Caco-2 (cell line): ENCODE measurements at regions not wholly inside any gene's neighbourhood (a gene's known extent, or its start where the extent isn't known, plus 50 kb on each side); places are given as distances from the start of the nearest gene placed in this dataset.

ENCODE experiments used
- BruUV-seq: library from RNA; stranded (reverse); fragments of 400-500 nt; replicated peaks from 2 replicates; lab custom pipeline; 2021; lab: Mats Ljungman, UMichigan
- CTCF ChIA-PET: fragments of 300-600 bp; sonication (Branson Sonifier 250); formaldehyde crosslinking; loops from one replicate; lab custom pipeline; 2022; ENCODE audit warnings: antibody characterized with exemption; lab: Charles Lee
- POLR2A ChIA-PET: fragments of 300-600 bp; sonication (Branson Sonifier 250); formaldehyde crosslinking; loops from one replicate; lab custom pipeline; 2022; ENCODE audit warnings: antibody characterized with exemption; lab: Charles Lee
- DNase-seq, 2 experiments: peaks; one replicate each; pipeline versions ENCODE4 v3.0.0 to v3.0.0-alpha.2; 2020 to 2022
- H3K27me3 ChIP-seq: replicated peaks from 2 replicates; pipeline ENCODE4 v1.6.0; 2011; ENCODE audit warnings: low read length; ENCODE audit not compliant: control insufficient read depth, insufficient read depth
- H3K36me3 ChIP-seq: 2 replicates; pipeline ENCODE4 v1.5.1; 2011; ENCODE audit warnings: low read length; ENCODE audit not compliant: control insufficient read depth, insufficient read depth
- H3K4me1 ChIP-seq: fragments of 250-450 bp; sonication (Bioruptor Pico); 2 replicates; pipeline ENCODE4 v1.5.1; 2020; ENCODE audit warnings: mild to moderate bottlenecking
- H3K4me3 ChIP-seq: 2 replicates; pipeline ENCODE4 v1.5.1; 2011; ENCODE audit warnings: low read depth, mild to moderate bottlenecking, control low read depth, low read length
- H3K9me3 ChIP-seq: fragments of 250-450 bp; sonication (Bioruptor Pico); 2 replicates; pipeline ENCODE4 v1.5.1; 2020; ENCODE audit warnings: mild to moderate bottlenecking, moderate library complexity
- H3K27ac Mint-ChIP-seq: one replicate; pipeline ENCODE4 v1.8.0; 2022; ENCODE audit warnings: mixed read lengths; ENCODE audit not compliant: unreplicated experiment
- H3K27me3 Mint-ChIP-seq: one replicate; pipeline ENCODE4 v1.8.0; 2022; ENCODE audit warnings: mixed read lengths; ENCODE audit not compliant: insufficient read depth, unreplicated experiment
- H3K36me3 Mint-ChIP-seq: one replicate; pipeline ENCODE4 v1.8.0; 2022; ENCODE audit warnings: mild to moderate bottlenecking, mixed read lengths; ENCODE audit not compliant: insufficient read depth, unreplicated experiment
- H3K4me1 Mint-ChIP-seq: one replicate; pipeline ENCODE4 v1.8.0; 2022; ENCODE audit warnings: low read depth, mixed read lengths; ENCODE audit not compliant: unreplicated experiment
- H3K4me3 Mint-ChIP-seq: one replicate; pipeline ENCODE4 v1.8.0; 2022; ENCODE audit warnings: mild to moderate bottlenecking, moderate library complexity, mixed read lengths; ENCODE audit not compliant: unreplicated experiment
- H3K9me3 Mint-ChIP-seq: one replicate; pipeline ENCODE4 v1.8.0; 2022; ENCODE audit warnings: mixed read lengths; ENCODE audit not compliant: unreplicated experiment
- intact Hi-C: fragments of 100-400 bp; cut with micrococcal nuclease; formaldehyde crosslinking; loops from one replicate; pipeline ENCODE4 v1.10.0; 2022; ENCODE audit not compliant: unreplicated experiment
- TF ChIP-seq, protein P1 (sequence below), 2 experiments: fragments of 200-600 bp in 1 of 2; IDR thresholded peaks; 1 replicate in 1 of 2; 2 replicates in 1 of 2; pipeline versions ENCODE4 v1.5.1 to v1.8.0; 2011 to 2022; ENCODE audit warnings: antibody characterized with exemption in 1 of 2, control low read depth in 1 of 2, inconsistent platforms in 1 of 2, low read depth in 1 of 2, low read length in 1 of 2, mild to moderate bottlenecking in 1 of 2, moderate library complexity in 1 of 2; ENCODE audit not compliant: insufficient read depth in 1 of 2, severe bottlenecking in 1 of 2, unreplicated experiment in 1 of 2

DNA sequence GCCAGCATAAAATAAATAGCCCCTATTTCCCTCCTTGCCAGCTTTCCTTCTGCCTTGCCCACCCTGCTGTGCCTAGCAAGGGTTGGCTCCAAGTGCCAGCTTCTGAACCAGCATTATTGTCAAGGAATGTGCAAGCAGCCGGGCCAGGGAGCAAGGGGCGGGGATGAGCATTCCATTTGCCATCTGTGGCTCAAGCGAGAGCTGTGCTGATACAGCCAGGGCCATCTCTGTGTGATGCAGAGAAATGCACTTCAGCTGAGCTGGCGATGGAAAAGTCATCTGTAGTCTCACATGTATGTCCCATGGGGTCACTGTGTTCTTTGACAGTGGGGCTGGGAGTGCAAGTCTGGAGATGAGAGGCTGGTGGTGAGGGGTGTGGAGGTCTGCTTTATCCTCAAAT is 137.3 kb downstream of the SUDS3 start:
- no peak overlapping the region for H3K4me3 ChIP-seq
- intact Hi-C loops = no loop called here
- ChIA-PET CTCF (no interaction called here), POLR2A (no interaction called here)
- H3K36me3 Mint-ChIP-seq = no peaks in the 10 kb centered on the region
- H3K4me1 ChIP-seq = no peaks in the 10 kb centered on the region
- H3K4me1 Mint-ChIP-seq = no peaks in the 10 kb centered on the region
- TF ChIP-seq, protein P1, sequence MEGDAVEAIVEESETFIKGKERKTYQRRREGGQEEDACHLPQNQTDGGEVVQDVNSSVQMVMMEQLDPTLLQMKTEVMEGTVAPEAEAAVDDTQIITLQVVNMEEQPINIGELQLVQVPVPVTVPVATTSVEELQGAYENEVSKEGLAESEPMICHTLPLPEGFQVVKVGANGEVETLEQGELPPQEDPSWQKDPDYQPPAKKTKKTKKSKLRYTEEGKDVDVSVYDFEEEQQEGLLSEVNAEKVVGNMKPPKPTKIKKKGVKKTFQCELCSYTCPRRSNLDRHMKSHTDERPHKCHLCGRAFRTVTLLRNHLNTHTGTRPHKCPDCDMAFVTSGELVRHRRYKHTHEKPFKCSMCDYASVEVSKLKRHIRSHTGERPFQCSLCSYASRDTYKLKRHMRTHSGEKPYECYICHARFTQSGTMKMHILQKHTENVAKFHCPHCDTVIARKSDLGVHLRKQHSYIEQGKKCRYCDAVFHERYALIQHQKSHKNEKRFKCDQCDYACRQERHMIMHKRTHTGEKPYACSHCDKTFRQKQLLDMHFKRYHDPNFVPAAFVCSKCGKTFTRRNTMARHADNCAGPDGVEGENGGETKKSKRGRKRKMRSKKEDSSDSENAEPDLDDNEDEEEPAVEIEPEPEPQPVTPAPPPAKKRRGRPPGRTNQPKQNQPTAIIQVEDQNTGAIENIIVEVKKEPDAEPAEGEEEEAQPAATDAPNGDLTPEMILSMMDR (IDR thresholded peaks at IDR 0.05; ENCODE audit: insufficient read depth in 1 of 2, low read depth in 1 of 2, low read length in 1 of 2, severe bottlenecking in 1 of 2, unreplicated experiment in 1 of 2) = no peak
- no peaks in the 10 kb centered on the region for H3K9me3 Mint-ChIP-seq
- no TSS peak for BruUV-seq
- H3K27ac Mint-ChIP-seq = no peak overlapping the region
- no peak for DNase-seq
- no peaks in the 10 kb centered on the region for H3K27me3 ChIP-seq
- H3K36me3 ChIP-seq = no peaks in the 10 kb centered on the region
- no peak overlapping the region for H3K4me3 Mint-ChIP-seq
- peaks cover 8% of the 10 kb centered on the region for H3K27me3 Mint-ChIP-seq
- no peaks in the 10 kb centered on the region for H3K9me3 ChIP-seq

DNA sequence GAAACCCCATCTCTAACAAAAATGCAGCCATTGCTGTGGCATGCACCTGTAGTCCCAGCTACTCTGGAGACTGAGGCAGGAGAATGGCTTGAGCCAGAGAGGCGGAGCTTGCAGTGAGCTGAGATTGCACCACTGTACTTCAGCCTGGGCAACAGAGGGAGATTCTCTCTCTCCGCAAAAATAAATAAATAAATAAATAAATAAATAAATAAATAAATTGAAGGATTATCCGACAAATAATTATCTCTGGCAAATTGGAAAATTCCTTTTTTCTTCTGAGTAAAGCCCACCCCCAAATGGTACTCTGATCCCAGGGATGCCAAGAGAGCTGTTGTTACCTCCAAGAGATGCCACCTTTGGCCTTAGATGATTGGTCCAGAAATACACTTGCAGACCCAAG is 137.9 kb downstream of the SUDS3 start:
- no peaks in the 10 kb centered on the region for H3K4me1 Mint-ChIP-seq
- H3K36me3 Mint-ChIP-seq = no peaks in the 10 kb centered on the region
- Histone ChIP-seq H3K36me3 (no peaks in the 10 kb centered on the region), H3K27me3 (no peaks in the 10 kb centered on the region), H3K4me3 (no peak overlapping the region), H3K4me1 (no peaks in the 10 kb centered on the region), H3K9me3 (no peaks in the 10 kb centered on the region)
- CTCF ChIA-PET = no interaction called here
- no peak for DNase-seq
- POLR2A ChIA-PET = no interaction called here
- H3K9me3 Mint-ChIP-seq = no peaks in the 10 kb centered on the region
- BruUV-seq = no TSS peak
- TF ChIP-seq, protein P1 (IDR thresholded peaks at IDR 0.05; ENCODE audit: insufficient read depth in 1 of 2, low read depth in 1 of 2, low read length in 1 of 2, severe bottlenecking in 1 of 2, unreplicated experiment in 1 of 2) = no peak
- no peak overlapping the region for H3K4me3 Mint-ChIP-seq
- intact Hi-C loops = no loop called here
- peaks cover 11% of the 10 kb centered on the region for H3K27me3 Mint-ChIP-seq
- H3K27ac Mint-ChIP-seq = no peak overlapping the region

DNA sequence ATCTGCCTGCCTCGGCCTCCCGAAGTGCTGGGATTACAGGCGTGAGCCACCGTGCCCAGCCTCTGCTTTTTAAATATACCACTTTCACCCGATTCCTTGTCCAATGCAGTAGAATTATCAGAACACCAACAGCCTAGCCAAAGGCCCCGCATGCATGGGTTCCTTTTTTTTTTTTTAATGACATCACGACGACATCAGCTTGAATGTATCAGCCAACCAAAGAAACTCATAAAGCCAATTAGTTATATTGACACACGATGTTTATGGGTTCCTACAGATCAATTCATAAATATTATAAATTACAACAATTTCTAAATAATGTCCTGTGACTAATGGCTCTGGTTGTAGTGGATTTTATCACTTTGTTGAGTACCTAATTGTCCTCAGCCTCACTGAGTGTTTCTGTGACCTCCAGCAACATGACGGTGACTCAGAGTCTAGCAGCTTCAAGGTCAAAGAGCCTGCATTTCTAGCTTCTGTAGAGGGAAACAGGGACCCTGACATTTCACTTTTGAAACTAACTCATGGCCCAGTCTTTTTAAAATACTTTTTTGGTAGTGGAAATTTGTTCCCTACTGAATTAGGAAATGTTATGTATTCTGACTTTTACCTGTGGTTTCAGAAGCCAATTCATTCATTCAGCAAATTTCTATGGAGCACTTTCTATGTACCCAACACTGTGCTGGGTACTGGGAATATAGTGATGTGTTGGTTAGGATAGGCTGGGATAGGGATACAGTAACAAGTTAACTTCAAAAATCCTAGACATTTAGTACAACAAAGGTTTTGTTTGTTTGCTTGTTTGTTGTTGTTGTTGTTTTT is 144.1 kb downstream of the SUDS3 start:
- ChIA-PET POLR2A (no interaction called here), CTCF (no interaction called here)
- H3K9me3 Mint-ChIP-seq = no peaks in the 10 kb centered on the region
- no peak for DNase-seq
- Histone ChIP-seq H3K27me3 (no peaks in the 10 kb centered on the region), H3K36me3 (no peaks in the 10 kb centered on the region), H3K9me3 (no peaks in the 10 kb centered on the region), H3K4me3 (no peak overlapping the region), H3K4me1 (no peaks in the 10 kb centered on the region)
- intact Hi-C loops = no loop called here
- TF ChIP-seq, protein P1 (IDR thresholded peaks at IDR 0.05; ENCODE audit: insufficient read depth in 1 of 2, low read depth in 1 of 2, low read length in 1 of 2, severe bottlenecking in 1 of 2, unreplicated experiment in 1 of 2) = no peak
- H3K4me1 Mint-ChIP-seq = no peaks in the 10 kb centered on the region
- no peak overlapping the region for H3K4me3 Mint-ChIP-seq
- peaks cover 24% of the 10 kb centered on the region for H3K27me3 Mint-ChIP-seq
- H3K36me3 Mint-ChIP-seq = no peaks in the 10 kb centered on the region
- no peak overlapping the region for H3K27ac Mint-ChIP-seq
- BruUV-seq = no TSS peak
